WERI-Rb-1 (cell line): ENCODE measurements at regions not wholly inside any gene's neighbourhood (a gene's known extent, or its start where the extent isn't known, plus 50 kb on each side); places are given as distances from the start of the nearest gene placed in this dataset.

Experiments
- DNase-seq: peaks from one replicate; pipeline ENCODE4 v3.0.0-alpha.2; 2020
- H3K27ac ChIP-seq: fragments of 250-450 bp; sonication (Bioruptor Pico); 2 replicates; pipeline ENCODE4 v1.5.1; 2020; ENCODE audit warnings: mild to moderate bottlenecking, moderate library complexity
- H3K27me3 ChIP-seq: fragments of 250-450 bp; sonication (Bioruptor Pico); 2 replicates; pipeline ENCODE4 v1.5.1; 2021; ENCODE audit warnings: mild to moderate bottlenecking, low read depth, moderate library complexity; ENCODE audit not compliant: insufficient read depth, severe bottlenecking
- H3K36me3 ChIP-seq: fragments of 250-450 bp; sonication (Bioruptor Pico); 2 replicates; pipeline ENCODE4 v1.5.1; 2020; ENCODE audit warnings: mild to moderate bottlenecking, moderate library complexity
- H3K4me3 ChIP-seq: 2 replicates; pipeline ENCODE4 v1.5.1; 2011; ENCODE audit warnings: low read depth, mild to moderate bottlenecking, control low read depth, low read length
- H3K9me3 ChIP-seq: fragments of 250-450 bp; sonication (Bioruptor Pico); 2 replicates; pipeline ENCODE4 v1.5.1; 2021; ENCODE audit warnings: mild to moderate bottlenecking, moderate library complexity; ENCODE audit not compliant: severe bottlenecking
- CTCF ChIP-seq: IDR thresholded peaks from 2 replicates; pipeline ENCODE4 v1.5.1; 2011; ENCODE audit warnings: low read depth, mild to moderate bottlenecking, control low read depth, inconsistent platforms, low read length

- no peak for DNase-seq
- Histone ChIP-seq H3K4me3 (no peak overlapping the region), H3K36me3 (no peaks in the 10 kb centered on the region), H3K9me3 (no peaks in the 10 kb centered on the region), H3K27ac (no peak overlapping the region), H3K27me3 (no peaks in the 10 kb centered on the region)
- no peak for TF ChIP-seq CTCF
Observed at GRCh38 chr11:22555881-22556280, 69.7 kb downstream of the FANCF start.

- TF ChIP-seq CTCF = no peak
- Histone ChIP-seq H3K9me3 (no peaks in the 10 kb centered on the region), H3K36me3 (no peaks in the 10 kb centered on the region), H3K4me3 (no peak overlapping the region), H3K27me3 (no peaks in the 10 kb centered on the region), H3K27ac (no peak overlapping the region)
- DNase-seq = no peak
Observed at GRCh38 chr11:22554221-22554620, 71.4 kb downstream of the FANCF start.

- Histone ChIP-seq H3K27me3 (no peaks in the 10 kb centered on the region), H3K9me3 (no peaks in the 10 kb centered on the region), H3K4me3 (no peak overlapping the region), H3K36me3 (no peaks in the 10 kb centered on the region), H3K27ac (no peak overlapping the region)
- TF ChIP-seq CTCF = no peak
- DNase-seq = no peak
Observed at GRCh38 chr11:22552885-22553284, 72.7 kb downstream of the FANCF start.

GRCh38 chr11:22546746-22547145 is 78.9 kb downstream of the FANCF start:
- no peaks in the 10 kb centered on the region for H3K36me3 ChIP-seq
- no peak overlapping the region for H3K27ac ChIP-seq
- no peak for TF ChIP-seq CTCF
- no peak for DNase-seq
- H3K9me3 ChIP-seq = no peaks in the 10 kb centered on the region
- H3K27me3 ChIP-seq = no peaks in the 10 kb centered on the region
- H3K4me3 ChIP-seq = no peak overlapping the region

- TF ChIP-seq CTCF = no peak
- no peak overlapping the region for H3K27ac ChIP-seq
- DNase-seq = no peak
- H3K9me3 ChIP-seq = no peaks in the 10 kb centered on the region
- no peaks in the 10 kb centered on the region for H3K27me3 ChIP-seq
- H3K36me3 ChIP-seq = no peaks in the 10 kb centered on the region
- no peak overlapping the region for H3K4me3 ChIP-seq
Observed at GRCh38 chr11:22543261-22543660, 82.4 kb downstream of the FANCF start.

GRCh38 chr11:22539821-22540256 is 85.8 kb downstream of the FANCF start:
- H3K9me3 ChIP-seq = no peaks in the 10 kb centered on the region
- peak; percentile 51 for TF ChIP-seq CTCF
- H3K27me3 ChIP-seq = no peaks in the 10 kb centered on the region
- H3K36me3 ChIP-seq = no peaks in the 10 kb centered on the region
- no peak overlapping the region for H3K4me3 ChIP-seq
- H3K27ac ChIP-seq = no peak overlapping the region
- DNase-seq = peak; percentile 15
